ENCODE measurements at regions not wholly inside any gene's neighbourhood (a gene's known extent, or its start where the extent isn't known, plus 50 kb on each side); places are given as distances from the start of the nearest gene placed in this dataset.

DNA sequence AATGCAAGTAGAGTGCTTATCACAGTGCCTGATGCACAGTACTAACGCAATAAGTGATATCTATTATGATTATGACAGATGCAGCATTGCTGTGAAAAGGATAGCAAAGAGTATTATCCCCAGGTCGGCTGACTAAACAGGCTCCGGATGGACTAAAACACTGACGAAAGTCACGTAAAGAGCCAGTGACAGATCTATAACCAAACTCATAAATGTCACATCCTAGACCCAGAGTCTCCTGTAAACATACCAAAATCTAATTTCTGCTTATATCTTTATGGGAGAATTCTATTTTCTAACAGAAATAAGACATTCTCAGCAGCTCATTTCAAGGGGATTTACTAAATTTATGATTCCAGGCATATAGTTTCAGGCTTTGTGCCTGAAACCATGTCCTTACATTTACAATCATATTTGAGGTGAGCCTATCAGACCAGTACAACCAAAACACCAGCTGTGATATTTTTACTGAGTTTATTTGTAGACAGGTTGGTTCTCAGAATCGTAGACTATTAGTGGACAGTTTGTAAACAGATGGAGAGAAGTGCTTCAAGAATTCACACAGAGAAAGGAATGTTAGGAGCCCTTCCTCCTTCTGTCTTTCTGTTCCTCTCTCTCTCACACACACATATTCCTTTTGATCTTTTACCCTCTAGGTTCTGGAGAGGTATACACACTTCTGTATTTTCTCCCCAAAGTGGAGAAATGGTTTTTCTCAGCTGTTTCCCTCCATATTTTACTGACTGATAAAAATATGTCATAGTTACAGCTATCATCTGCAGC is 52.4 kb upstream of the WDR26 start:
- TF ChIP-seq, protein P1, sequence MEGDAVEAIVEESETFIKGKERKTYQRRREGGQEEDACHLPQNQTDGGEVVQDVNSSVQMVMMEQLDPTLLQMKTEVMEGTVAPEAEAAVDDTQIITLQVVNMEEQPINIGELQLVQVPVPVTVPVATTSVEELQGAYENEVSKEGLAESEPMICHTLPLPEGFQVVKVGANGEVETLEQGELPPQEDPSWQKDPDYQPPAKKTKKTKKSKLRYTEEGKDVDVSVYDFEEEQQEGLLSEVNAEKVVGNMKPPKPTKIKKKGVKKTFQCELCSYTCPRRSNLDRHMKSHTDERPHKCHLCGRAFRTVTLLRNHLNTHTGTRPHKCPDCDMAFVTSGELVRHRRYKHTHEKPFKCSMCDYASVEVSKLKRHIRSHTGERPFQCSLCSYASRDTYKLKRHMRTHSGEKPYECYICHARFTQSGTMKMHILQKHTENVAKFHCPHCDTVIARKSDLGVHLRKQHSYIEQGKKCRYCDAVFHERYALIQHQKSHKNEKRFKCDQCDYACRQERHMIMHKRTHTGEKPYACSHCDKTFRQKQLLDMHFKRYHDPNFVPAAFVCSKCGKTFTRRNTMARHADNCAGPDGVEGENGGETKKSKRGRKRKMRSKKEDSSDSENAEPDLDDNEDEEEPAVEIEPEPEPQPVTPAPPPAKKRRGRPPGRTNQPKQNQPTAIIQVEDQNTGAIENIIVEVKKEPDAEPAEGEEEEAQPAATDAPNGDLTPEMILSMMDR (conservative IDR thresholded peaks at IDR 0.05; ENCODE audit: low read depth) = no peak
- ChIA-PET CTCF (interaction anchor here (0.6 kb wide), 2 partner anchors 23 to 27 kb away, joined by 3 to 4 read pairs; no protein-coding TSS in a partner anchor), POLR2A (ENCODE audit: low non-redundant PET) (no interaction called here)
- DNase-seq (ENCODE audit: low spot score) = no peak
- H3K27ac ChIP-seq = no peak overlapping the region

DNA sequence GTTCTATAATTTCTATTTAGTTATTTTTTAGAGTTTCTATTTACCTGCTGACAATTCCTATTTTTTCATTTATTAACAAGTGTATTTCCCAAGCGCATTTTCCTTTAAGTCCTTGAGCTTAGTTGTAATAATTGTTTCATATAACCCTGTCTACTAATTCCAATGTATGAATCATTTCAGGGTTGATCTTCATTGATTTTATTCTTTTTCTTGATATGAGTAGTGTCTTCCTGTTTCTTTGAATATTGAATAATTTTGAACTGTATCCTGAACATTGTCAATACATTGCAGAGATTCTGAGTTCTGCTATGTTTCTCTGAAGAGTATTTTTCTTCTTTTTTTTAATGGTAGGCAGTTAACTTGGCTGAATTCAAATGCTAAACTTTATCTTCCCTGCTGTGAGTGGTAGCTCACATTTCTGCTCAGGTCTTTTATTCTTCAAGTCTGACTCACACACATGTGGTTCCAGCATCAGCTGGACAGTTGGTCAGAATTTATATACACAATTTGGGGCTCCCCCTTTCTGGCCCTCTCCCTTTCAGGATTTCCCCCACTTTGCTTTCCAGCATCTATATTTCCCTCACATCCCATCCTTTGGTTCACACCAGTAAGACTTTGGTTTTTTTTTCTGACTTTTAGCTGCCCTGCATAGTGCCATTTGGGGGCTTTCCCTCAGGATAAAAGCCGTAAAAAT is 54.4 kb upstream of the WDR26 start:
- ChIA-PET POLR2A (ENCODE audit: low non-redundant PET) (no interaction called here), CTCF (interaction anchor here (0.6 kb wide), 1 partner anchor 60 kb away, joined by 5 read pairs; no protein-coding TSS in a partner anchor)
- DNase-seq (ENCODE audit: low spot score) = no peak
- no peak overlapping the region for H3K27ac ChIP-seq
- TF ChIP-seq, protein P1 (conservative IDR thresholded peaks at IDR 0.05; ENCODE audit: low read depth) = no peak

DNA sequence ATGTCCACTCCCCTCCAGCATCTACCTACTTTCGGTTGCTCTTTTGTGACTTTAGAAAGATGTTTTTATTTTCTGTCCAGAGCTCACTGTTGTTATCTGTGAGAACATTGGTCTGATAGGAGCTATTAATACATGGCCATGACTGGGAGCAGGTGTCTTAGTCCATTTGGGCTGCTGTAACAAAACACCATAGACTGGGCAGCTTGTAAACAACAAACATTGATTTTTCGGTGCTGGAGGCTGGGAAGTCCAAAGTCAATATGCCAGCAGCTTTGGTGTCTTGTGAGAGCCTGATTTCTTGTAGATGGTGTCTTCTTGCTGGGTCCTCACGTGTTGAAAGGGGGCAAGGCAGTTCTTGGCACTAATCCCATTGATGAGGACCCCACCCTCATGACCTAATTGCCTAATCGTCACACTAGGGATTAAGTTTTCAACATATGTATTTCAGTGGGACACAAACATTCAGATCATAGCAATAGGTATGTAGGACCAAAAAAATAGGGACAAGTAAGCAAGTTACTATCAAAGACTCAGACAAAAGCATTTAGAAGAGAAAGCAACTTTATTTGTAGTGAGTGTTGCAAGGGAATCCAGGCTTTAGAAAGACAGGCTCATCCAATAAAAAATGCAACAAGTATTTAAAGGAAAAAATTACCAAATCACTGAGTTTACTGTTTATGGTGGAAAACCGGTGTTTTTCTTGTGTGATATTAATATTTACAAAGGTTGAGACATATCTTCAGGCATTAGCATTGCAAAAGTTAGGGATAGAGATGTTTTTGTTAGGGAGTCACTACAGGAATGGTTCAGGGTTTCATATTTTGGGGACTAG is 55.2 kb upstream of the WDR26 start:
- H3K27ac ChIP-seq = no peak overlapping the region
- no peak for DNase-seq (ENCODE audit: low spot score)
- CTCF ChIA-PET = interaction anchor here (0.6 kb wide), 1 partner anchor 61 kb away, joined by 5 read pairs; no protein-coding TSS in a partner anchor
- TF ChIP-seq, protein P1 (conservative IDR thresholded peaks at IDR 0.05; ENCODE audit: low read depth) = no peak
- POLR2A ChIA-PET (ENCODE audit: low non-redundant PET) = no interaction called here

DNA sequence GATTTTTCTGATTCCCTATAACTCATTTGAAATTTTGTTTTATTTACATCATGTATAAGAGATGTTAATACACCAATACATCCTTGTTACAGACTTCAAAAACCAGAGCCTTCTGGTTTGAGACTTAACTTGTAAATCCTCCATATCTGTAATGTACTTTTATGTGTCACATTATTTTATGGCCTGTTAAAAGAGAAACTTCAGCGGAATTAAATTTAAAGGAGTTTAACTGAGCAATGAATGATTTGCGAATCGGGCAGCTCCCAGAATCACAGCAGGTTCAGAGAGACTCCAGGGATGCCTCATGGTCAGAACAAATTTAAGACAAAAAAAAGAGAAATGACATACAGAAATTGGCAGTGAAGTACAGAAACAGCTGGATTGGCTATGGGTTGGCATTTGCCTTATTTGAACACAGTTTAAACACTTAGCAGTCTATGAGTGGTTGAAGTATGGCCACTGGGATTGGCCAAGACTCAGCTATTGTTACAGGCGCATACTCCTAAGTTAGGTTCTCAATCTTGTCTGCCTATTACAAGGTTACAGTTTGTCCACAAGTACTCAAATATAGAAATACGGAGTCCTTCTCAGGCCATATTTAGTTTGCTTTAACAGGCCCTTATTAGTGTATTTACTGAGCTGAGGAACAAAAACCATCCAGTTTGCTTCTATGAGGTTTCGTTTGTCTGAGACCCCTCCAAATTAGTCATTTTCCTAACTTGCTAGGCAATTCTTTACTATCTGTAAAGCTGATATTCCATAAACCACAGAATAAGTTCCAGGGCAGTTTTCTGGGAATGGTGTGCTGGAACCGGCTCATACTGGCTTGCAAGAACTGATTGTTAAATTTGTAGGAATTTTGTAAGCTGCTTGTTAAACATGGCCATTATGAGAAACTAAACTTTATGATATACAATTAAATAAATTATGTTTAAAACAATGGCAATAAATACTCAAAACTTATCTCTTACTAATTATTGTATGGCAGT is 56.2 kb upstream of the WDR26 start:
- no peak overlapping the region for H3K27ac ChIP-seq
- ChIA-PET CTCF (interaction anchor here (0.6 kb wide), 1 partner anchor 229 kb away, joined by 3 read pairs; no protein-coding TSS in a partner anchor), POLR2A (ENCODE audit: low non-redundant PET) (no interaction called here)
- DNase-seq (ENCODE audit: low spot score) = no peak
- TF ChIP-seq, protein P1 (conservative IDR thresholded peaks at IDR 0.05; ENCODE audit: low read depth) = no peak

DNA sequence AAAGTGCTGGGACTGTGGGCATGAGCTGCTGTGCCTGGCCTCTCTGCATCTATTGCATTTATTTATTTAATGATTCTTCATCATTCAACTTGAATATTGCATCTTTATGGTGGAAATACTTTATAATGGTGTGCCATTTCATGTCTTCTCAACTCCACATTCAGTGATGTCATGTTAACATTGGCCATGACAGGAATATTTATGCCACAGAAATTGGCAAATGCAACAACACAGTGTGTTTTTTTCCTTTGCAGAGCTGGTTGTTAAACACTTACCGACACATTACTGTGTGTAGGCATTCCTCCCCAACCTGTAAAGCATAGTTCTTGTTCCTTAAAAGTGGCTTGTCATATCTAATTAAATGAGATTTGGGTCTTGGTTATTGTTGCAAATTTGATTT is 57.4 kb upstream of the WDR26 start:
- TF ChIP-seq, protein P1 (conservative IDR thresholded peaks at IDR 0.05; ENCODE audit: low read depth) = no peak
- no peak overlapping the region for H3K27ac ChIP-seq

More for the DNA sequence above, 57.4 kb upstream of the WDR26 start:
- CTCF ChIA-PET = no interaction called here
- POLR2A ChIA-PET (ENCODE audit: low non-redundant PET) = no interaction called here
- no peak for DNase-seq (ENCODE audit: low spot score)
